ENCODE measurements at regions not wholly inside any gene's neighbourhood (a gene's known extent, or its start where the extent isn't known, plus 50 kb on each side); places are given as distances from the start of the nearest gene placed in this dataset.

DNA sequence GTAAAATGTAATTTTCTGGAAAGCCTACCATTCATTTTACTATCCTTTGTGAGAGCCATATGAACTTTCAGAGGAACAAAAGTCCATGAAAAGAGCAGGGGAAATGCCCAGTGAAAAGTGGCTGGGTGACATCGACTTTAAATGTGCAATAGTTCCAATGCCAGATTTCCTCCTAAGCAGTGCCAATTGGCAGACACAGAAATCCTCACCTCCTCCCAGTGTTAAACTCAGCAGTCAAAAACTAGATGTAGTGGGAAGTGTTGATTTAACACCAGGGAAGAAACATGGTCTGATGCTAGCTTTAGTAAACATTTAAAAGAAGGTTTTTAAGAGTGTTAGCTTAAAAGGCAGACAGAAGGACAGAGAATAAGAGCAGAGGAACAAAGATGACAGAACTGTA lies 2055.2 kb downstream of the MAT2B start:
- H3K27ac ChIP-seq (ENCODE audit: control insufficient read depth, insufficient read depth, low read length), result no peak overlapping the region
- H3K4me3 ChIP-seq (ENCODE audit: control insufficient read depth in 2 of 3, extremely low read depth in 1 of 3, insufficient read depth in 2 of 3, low read depth in 1 of 3, low read length in 3 of 3), result no peak overlapping the region
- TF ChIP-seq EZH2 (IDR thresholded peaks at IDR 0.05; ENCODE audit: low read length), result no peak
- no peak for TF ChIP-seq CTCF (optimal IDR thresholded peaks at IDR 0.05 in 1 of 3, IDR thresholded peaks at IDR 0.05 in 1 of 3, conservative IDR thresholded peaks at IDR 0.05 in 1 of 3; ENCODE audit: extremely low read depth in 1 of 3, insufficient read depth in 2 of 3, low read length in 3 of 3)
- H3K4me1 ChIP-seq (ENCODE audit: control insufficient read depth, extremely low read depth, insufficient read depth, low read length), result no peaks in the 10 kb centered on the region
- H3K27me3 ChIP-seq (ENCODE audit: control insufficient read depth, extremely low read depth, insufficient read depth, low read length), result no peaks in the 10 kb centered on the region
- no peak overlapping the region for H3K4me2 ChIP-seq (ENCODE audit: control insufficient read depth, extremely low read depth, insufficient read depth, low read depth, low read length)
- no peaks in the 10 kb centered on the region for H4K20me1 ChIP-seq (ENCODE audit: control insufficient read depth, extremely low read depth, insufficient read depth, low read length)
- no peaks in the 10 kb centered on the region for H3K9me1 ChIP-seq (ENCODE audit: control insufficient read depth, extremely low read depth, insufficient read depth, low read length)
- no peak overlapping the region for H3K9ac ChIP-seq (ENCODE audit: control insufficient read depth, extremely low read depth, insufficient read depth, low read length)
- no peaks in the 10 kb centered on the region for H3K79me2 ChIP-seq (ENCODE audit: control insufficient read depth, insufficient read depth, low read length)
- H2AFZ ChIP-seq (ENCODE audit: control insufficient read depth, low read length), result no peak overlapping the region
- no peaks in the 10 kb centered on the region for H3K36me3 ChIP-seq (ENCODE audit: control insufficient read depth in 2 of 2, extremely low read depth in 1 of 2, insufficient read depth in 2 of 2, low read length in 2 of 2)
- FAIRE-seq (no peak), DNase-seq (ENCODE audit: low read depth, low spot score) (no peak)
- no peaks in the 10 kb centered on the region for H3K9me3 ChIP-seq (ENCODE audit: control insufficient read depth, low read depth, low read length)
- dilution Hi-C loops (cut with MboI; ENCODE audit: extremely low pct_ligation_motif_present, low sequenced_read_pairs), result no loop called here

DNA sequence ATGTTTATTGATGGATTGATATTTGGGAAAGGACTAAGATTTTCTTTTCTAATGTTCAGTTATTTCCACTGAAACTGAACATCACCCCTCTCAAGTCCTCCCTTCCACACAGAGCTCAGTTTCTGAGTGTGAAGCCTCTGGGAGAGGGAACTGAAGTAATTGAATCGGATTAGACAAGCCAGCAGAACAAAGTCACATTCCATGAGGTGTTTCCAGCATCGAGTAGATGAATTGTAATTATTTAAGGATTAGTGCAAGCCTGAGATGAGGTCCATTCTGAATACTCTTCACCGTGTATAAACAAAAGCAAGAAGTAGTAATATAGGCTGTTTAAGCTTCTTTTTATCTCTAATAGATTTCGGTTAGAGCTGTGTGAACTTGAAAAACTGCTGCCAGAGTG lies 2060.5 kb downstream of the MAT2B start:
- Histone ChIP-seq H2AFZ (ENCODE audit: control insufficient read depth, low read length) (no peak overlapping the region), H3K27ac (ENCODE audit: control insufficient read depth, insufficient read depth, low read length) (no peak overlapping the region), H3K36me3 (ENCODE audit: control insufficient read depth in 2 of 2, extremely low read depth in 1 of 2, insufficient read depth in 2 of 2, low read length in 2 of 2) (no peaks in the 10 kb centered on the region), H3K9ac (ENCODE audit: control insufficient read depth, extremely low read depth, insufficient read depth, low read length) (no peak overlapping the region), H4K20me1 (ENCODE audit: control insufficient read depth, extremely low read depth, insufficient read depth, low read length) (no peaks in the 10 kb centered on the region), H3K27me3 (ENCODE audit: control insufficient read depth, extremely low read depth, insufficient read depth, low read length) (no peaks in the 10 kb centered on the region), H3K4me1 (ENCODE audit: control insufficient read depth, extremely low read depth, insufficient read depth, low read length) (no peaks in the 10 kb centered on the region), H3K79me2 (ENCODE audit: control insufficient read depth, insufficient read depth, low read length) (no peaks in the 10 kb centered on the region), H3K9me1 (ENCODE audit: control insufficient read depth, extremely low read depth, insufficient read depth, low read length) (no peaks in the 10 kb centered on the region), H3K9me3 (ENCODE audit: control insufficient read depth, low read depth, low read length) (no peaks in the 10 kb centered on the region), H3K4me2 (ENCODE audit: control insufficient read depth, extremely low read depth, insufficient read depth, low read depth, low read length) (no peak overlapping the region), H3K4me3 (ENCODE audit: control insufficient read depth in 2 of 3, extremely low read depth in 1 of 3, insufficient read depth in 2 of 3, low read depth in 1 of 3, low read length in 3 of 3) (no peak overlapping the region)
- DNase-seq (ENCODE audit: low read depth, low spot score) (no peak), FAIRE-seq (no peak)
- dilution Hi-C loops (cut with MboI; ENCODE audit: extremely low pct_ligation_motif_present, low sequenced_read_pairs), result no loop called here
- TF ChIP-seq EZH2 (IDR thresholded peaks at IDR 0.05; ENCODE audit: low read length), result no peak
- TF ChIP-seq CTCF (optimal IDR thresholded peaks at IDR 0.05 in 1 of 3, IDR thresholded peaks at IDR 0.05 in 1 of 3, conservative IDR thresholded peaks at IDR 0.05 in 1 of 3; ENCODE audit: extremely low read depth in 1 of 3, insufficient read depth in 2 of 3, low read length in 3 of 3), result no peak

All from keratinocyte (primary cell).